Activated CD4-positive, alpha-beta T cell treated with anti-CD3 and anti-CD28 coated beads, Interleukin-2, amount 50 U/mL, for 24 hours (primary cell): ENCODE measurements at regions not wholly inside any gene's neighbourhood (a gene's known extent, or its start where the extent isn't known, plus 50 kb on each side); places are given as distances from the start of the nearest gene placed in this dataset.

Source experiments
- DNase-seq, 2 donors: peaks; one replicate each; pipeline ENCODE4 v3.0.0-alpha.2; 2020; ENCODE audit warnings: low read depth in 1 of 2, low spot score in 1 of 2

GRCh38 chr9:115599898-115600297 lies 481.9 kb upstream of the TNC start:
- no peak for DNase-seq

- no peak for DNase-seq
These were observed 483.5 kb upstream of the TNC start for GRCh38 chr9:115601434-115601833.

GRCh38 chr9:115604831-115605483 lies 487.0 kb upstream of the TNC start:
- DNase-seq: no peak

GRCh38 chr9:115606838-115607237 lies 488.9 kb upstream of the TNC start:
- DNase-seq: no peak

- no peak for DNase-seq
These were observed 496.5 kb upstream of the TNC start for GRCh38 chr9:115614326-115614999.

- no peak for DNase-seq
These were observed 497.0 kb upstream of the TNC start for GRCh38 chr9:115615000-115615401.

GRCh38 chr9:115615821-115616665 lies 498.1 kb upstream of the TNC start:
- DNase-seq: no peak

GRCh38 chr9:115616666-115617239 lies 498.8 kb upstream of the TNC start:
- no peak for DNase-seq

- DNase-seq: no peak
These were observed 507.3 kb upstream of the TNC start for GRCh38 chr9:115625251-115625650.

- DNase-seq: no peak
These were observed 508.0 kb upstream of the TNC start for GRCh38 chr9:115625954-115626353.

GRCh38 chr9:115627511-115627910 lies 509.6 kb upstream of the TNC start:
- DNase-seq: no peak

GRCh38 chr9:115628426-115628825 lies 510.5 kb upstream of the TNC start:
- no peak for DNase-seq

GRCh38 chr9:115629879-115630840 lies 512.2 kb upstream of the TNC start:
- DNase-seq: no peak

GRCh38 chr9:115632391-115632790 lies 514.4 kb upstream of the TNC start:
- DNase-seq: no peak

- no peak for DNase-seq
These were observed 515.1 kb upstream of the TNC start for GRCh38 chr9:115633104-115633503.

- no peak for DNase-seq
These were observed 517.8 kb upstream of the PAPPA start for GRCh38 chr9:115635680-115636383.

- DNase-seq: no peak
These were observed 517.0 kb upstream of the PAPPA start for GRCh38 chr9:115636596-115636995.

- DNase-seq: no peak
These were observed 515.9 kb upstream of the PAPPA start for GRCh38 chr9:115637661-115638060.

GRCh38 chr9:115640887-115641286 lies 512.7 kb upstream of the PAPPA start:
- no peak for DNase-seq

- no peak for DNase-seq
These were observed 511.3 kb upstream of the PAPPA start for GRCh38 chr9:115642285-115642684.
